Lung microvascular endothelial cell (primary cell): ENCODE measurements at regions not wholly inside any gene's neighbourhood (a gene's known extent, or its start where the extent isn't known, plus 50 kb on each side); places are given as distances from the start of the nearest gene placed in this dataset.

Experiments
- DNase-seq, 2 donors: peaks; one replicate each; pipeline versions ENCODE4 v3.0.0 to v3.0.0-alpha.2; 2010; ENCODE audit warnings: low read depth in 2 of 2

DNA sequence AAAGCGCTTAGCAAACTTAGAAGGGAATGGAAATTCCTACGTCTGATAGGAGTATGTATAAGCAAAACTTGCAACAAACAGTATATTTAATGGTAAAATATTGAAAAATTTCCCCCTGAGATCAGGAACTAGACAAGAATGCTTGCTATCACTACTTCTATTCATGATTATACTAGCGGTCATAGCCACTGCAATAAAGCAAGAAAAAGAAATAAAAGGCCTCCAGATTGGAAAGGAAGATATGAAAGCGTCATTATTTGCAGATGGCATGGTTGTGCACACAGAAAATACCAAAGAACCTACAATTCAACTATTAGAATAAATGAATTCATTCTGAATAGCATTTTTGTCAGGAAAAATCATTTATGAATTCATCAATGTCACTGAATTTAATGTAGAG is 87.2 kb upstream of the BCOR start:
- DNase-seq = no peak

GRCh38 chrX:40182615-40183014 is 84.9 kb upstream of the BCOR start:
- DNase-seq = no peak

GRCh38 chrX:40182095-40182494 is 84.3 kb upstream of the BCOR start:
- DNase-seq = no peak

DNA sequence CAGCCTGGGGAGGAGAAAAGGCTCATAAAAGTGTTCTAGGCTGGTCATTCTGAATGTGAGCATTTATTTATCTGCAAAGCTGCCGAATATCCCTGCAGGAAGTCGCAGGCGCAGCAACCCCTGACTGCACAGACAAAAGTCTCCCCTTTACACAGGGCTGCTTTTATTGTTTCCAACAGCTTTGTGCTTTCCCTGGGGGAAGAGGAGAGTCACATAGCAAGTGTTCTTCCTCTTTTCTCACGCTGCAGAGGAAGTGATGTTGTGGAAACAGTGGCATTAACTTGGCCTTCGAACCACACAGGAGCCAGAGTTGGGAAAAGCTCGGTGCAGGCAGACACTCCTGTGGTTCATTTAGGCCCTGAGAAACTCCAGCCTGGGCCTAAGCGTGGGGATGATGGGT is 81.5 kb upstream of the BCOR start:
- DNase-seq = peak; percentile 32 to 93

GRCh38 chrX:40177942-40178715 is 80.4 kb upstream of the BCOR start:
- no peak for DNase-seq

DNA sequence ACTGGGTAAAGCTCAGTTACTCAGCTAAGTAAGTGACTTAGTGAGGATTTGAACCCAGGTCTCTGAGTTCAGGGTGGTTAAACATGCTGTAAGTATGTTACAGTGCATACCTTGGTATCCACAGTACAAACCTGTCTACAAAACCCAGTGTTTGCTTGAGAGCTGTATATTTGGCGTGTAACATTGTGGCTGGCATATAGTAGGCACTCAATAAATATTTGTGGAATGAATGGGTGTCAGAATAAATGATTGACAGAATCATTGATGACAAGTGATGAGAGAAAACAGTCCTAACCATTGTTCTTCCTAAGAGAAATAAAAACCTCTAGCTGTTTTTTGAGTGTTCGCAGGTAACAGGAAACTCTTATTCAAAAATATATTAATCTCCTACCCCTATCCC is 79.7 kb upstream of the BCOR start:
- DNase-seq = no peak

GRCh38 chrX:40177117-40177430 is 79.3 kb upstream of the BCOR start:
- peak; percentile 19 to 50 for DNase-seq

- DNase-seq = peak; percentile 28 to 62
These were observed 78.8 kb upstream of the BCOR start for GRCh38 chrX:40176351-40177116.

- peak; percentile 36 to 54 for DNase-seq
These were observed 78.0 kb upstream of the BCOR start for GRCh38 chrX:40175511-40176350.

- peak; percentile 66 to 68 for DNase-seq
These were observed 77.2 kb upstream of the BCOR start for GRCh38 chrX:40174854-40175510.

DNA sequence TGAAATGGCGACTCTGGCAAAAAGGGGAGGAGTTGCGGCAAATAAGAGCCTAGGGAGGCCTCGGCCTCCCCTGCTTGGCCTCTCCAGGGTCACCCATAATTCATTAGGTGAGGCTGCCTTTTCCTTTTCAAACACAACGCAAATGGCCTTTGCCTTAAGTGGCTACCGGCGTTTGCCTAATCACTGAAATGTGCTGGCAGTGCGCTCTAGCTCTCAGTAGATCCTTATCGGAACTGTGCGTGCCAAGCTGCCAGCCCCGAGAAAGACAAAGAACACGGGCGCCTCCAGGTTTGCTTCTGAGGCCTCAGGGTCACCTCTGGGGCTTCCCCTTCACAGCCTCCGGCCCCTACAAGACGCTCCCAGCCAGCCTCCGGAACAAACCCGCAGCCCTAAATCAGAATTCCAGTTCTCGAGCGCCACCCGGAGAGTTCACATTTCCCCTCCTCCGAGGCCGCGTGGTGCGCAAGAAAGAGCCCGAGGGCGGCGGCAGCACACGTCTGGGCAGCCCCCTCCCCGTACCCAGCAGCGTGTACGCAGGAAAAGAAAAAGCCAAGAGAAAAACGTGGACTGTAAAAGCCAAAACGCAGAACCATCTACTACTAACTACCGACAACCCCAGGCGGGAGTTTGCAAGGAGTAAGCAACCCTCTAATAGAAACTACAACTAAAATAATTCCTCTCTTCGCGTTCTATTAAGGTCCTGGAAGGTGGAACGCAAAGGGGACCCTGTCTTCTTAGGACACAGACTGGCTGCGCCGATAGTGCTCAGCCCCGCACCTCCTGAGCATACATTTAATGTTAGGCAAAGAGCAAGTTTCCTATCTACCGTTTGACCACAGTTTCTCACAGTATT is 76.5 kb upstream of the BCOR start:
- peak in 1 of 2 donors; percentile 54 for DNase-seq

- no peak for DNase-seq
These were observed 75.6 kb upstream of the BCOR start for GRCh38 chrX:40173143-40174000.

DNA sequence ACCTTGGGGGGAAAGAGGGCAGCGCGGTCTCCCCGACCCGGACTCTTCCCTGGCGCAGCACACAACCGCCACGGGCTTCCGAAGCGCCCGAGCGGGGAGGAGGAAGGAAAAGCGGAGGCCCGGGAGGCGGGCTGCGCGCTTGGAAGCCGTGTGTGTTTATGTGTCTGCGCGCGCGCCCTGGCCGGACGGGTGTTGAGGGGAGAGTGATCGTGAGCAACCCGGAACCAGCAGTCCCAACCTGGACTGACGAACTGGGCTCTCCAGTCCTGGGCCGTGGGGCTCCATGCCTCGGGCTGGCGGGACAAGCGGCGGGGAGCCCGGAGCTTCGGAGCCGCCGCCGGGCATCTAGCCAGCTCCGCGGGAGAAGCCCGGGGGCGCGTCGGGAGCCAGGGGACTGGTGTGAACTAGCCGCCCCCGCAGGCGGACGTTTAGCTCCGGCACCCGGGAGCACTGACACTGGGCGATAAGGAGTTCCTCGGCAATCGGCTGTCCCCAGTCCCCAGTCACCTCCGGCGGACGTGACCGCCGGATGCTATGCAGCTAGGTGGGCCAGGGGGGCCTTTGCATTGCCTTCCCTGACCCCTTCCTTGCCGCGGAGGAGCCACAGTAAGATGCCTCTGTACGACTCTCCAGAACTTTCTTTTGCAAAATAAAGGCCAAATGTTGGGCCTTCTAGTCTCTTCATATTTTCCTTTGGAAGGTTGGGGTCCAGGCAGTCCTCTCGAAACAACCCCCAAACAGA is 74.8 kb upstream of the BCOR start:
- DNase-seq = peak; percentile 73 to 75

DNA sequence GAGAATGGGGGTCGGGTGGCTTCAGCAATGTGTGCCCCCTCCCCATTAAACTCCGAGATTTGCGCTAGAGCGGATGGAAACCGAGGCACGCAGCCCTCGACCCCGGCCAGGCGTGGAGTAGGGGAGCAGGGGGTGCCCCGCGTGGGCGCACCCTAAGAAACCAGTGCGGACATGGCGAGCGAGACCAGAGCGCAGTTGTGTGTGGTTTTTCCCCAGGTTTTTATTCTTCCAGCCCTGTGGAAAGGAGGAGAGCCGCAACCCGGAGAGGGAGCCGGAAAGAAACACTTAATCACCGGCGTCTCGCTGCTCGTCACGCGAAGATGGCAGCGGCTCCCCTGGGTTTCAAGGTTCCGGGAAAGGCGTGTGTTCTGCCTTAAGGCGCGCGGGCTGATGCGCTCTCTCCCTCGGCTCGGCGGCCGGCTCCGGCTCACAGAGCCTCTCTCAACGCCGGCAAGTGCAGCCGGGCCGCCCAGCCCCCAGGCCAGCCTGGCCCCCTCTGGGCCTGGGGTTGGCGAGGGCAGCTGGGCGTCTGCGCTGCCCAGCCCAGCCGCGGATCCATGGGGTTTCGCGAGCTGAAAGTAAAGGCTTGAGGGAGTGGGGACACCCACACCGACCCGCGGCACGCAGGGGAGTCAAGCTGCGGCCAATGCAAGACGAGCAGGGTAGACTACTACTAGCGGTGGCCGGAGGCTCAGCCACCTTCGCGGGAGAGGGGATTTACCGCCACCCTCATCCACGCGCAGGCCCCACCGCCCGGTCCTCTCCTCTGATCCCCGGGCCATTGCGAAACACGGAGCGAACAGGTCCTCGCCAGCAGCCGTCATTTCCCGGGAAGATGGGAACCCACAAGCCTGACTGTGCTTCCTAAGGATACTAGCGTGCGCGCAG is 74.0 kb upstream of the BCOR start:
- peak; percentile 50 to 58 for DNase-seq

DNA sequence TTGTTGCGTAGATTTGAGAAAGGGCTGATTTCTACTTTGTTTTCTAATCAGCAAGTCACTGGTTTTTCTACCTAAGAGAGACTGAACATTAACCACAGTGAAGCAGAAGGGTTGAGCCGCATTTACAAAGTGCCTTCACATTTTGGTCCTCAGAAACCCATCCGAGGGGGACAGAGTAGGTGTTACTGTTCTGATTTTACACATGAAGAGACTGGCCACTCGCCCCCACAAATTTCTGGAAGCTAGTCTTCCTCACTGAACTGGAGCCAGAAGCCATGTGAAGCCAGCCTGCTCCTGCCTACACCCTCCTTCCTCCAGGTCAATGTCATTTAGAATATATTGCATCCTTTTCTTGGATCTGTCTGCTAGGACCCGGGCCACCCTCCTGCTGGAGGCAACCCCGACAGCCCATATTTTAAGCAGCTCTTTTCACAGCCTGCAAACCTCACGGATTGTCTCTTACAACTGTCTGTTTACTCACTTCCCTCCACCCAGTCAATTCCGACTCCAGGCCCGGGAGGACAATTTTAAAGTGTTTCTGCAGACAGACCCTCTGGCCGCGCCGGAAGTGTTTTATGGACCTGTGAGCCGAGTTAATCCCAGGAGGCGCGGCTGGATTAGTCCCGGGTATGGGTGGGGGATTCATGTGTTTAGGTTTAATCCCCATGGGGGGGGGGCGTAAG is 73.2 kb upstream of the BCOR start:
- peak in 1 of 2 donors; percentile 7 for DNase-seq

- DNase-seq = peak; percentile 29 to 86
These were observed 71.7 kb upstream of the BCOR start for GRCh38 chrX:40169193-40170101.
